ENCODE measurements at regions not wholly inside any gene's neighbourhood (a gene's known extent, or its start where the extent isn't known, plus 50 kb on each side); places are given as distances from the start of the nearest gene placed in this dataset.

DNA sequence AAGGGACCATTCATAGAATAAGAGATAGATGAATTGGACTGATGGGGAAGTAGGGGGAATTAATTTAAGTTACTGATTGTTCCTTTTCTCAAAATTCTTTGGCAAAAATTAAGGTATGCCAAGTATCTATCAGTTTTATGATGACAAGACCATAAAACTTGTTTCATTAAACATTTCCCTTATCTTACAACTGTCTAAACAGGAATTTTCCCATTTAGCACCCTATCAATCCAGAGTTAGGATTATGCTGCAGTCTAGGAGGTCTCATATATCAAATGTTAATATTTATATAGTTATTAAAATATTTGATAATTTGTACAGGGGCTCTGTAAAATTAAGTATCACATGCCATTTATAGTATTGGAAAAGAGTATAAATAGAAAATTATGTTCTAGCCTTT is 51.5 kb upstream of the ARID1B start:
- no peak for DNase-seq (ENCODE audit: low read depth in 2 of 2)

DNA sequence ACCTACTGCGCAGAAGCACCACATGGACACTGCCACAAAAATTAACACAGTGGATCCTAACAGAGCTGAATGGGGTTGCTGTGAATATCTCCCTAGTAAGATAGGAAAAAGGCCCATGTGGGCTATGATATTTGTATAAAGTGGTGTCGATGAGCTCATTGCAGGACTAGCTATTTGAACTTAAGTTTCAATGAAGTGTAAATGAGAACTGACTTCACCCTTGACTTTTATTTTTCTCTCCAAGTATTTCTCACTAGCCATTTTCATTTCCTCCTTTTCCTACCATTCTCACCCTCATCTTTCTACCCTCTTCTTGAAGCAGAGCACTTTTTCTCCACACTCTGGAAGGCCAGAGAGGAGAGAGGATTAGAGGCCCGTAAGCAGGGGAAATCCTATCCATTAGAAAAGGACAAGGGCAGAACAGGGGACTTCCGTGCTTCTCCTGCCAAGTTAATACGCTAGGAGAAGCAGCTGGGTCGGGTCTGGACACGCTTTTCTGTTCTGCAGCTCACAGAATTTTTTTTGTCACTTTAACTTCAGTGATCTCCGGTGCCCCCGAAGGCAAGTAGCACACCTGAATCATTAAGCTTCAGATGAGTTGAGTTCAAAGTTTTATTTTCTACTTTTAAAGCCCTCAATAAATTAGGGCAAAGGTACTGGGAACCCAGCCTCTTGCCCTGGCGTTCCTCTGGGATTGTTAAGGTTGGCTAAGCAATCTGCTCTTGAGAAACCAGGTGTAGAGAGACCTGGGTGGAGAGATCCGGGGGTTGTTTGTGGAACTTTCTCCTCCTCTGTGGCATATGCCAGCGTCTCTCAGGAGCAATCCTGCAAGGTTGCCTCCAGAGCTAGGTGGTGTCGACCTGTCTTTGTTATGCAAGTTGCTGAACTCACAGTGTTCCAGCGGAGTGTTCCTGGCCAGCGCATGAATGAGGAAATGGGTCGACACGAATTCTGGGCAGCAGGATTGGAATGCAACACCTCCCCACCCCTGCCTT is 56.2 kb upstream of the ARID1B start:
- DNase-seq (ENCODE audit: low read depth in 2 of 2) = no peak

DNA sequence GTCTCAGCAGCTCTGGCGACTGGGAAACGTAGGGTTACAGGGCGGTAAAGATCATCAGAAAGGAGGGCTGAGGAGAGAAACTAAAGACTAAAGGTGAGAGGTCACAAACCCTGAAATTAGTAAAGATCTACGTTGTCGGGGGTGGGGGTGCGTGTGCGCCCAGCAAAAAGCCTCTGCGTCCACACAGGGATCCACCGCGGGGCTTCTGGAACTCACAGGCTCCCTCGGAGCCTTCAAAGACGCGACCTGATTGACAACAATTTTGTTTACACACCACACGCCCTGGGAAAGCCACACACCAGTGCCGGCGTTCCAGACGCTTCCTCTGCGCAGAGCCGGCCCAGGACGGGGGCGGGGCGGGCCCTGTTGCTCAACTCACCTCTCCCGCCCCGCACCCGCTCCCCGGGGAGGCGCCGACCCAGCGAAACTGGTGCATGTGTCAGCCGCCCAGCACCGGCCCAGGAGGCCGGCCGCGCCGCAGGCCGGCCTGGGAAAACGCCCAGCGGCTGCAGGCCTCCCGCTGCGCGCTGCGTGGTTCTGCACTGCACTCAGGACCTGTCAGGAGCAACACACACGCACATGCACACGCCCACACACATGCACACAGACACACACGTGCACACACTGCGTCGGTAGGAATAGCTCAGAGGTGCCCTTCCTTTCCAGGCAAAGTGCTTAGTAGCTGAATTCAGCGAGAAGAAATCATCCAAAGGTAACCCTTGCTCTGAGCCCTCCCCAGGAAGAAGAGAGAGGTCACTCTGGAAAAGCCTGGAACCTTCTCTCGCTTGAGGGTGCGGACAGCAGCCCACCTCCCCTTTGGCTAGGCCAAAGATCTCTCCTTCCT is 57.2 kb upstream of the ARID1B start:
- DNase-seq (ENCODE audit: low read depth in 2 of 2) = peak; percentile 57 to 65

DNA sequence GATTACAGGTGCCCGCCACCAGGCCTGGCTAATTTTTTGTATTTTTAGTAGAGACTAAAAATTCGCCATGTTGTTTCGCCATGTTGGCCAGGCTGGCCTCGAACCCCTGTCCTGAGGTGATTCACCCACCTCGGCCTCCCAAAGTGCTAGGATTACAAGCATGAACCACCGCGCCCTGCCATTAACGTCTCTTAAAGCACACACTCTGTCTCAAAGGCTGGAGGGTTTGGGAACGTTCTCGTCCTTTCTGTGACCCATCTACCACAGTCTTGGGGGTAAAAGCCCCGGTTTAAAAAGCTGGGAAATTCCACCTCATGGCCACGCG is 57.8 kb upstream of the ARID1B start:
- no peak for DNase-seq (ENCODE audit: low read depth in 2 of 2)

DNA sequence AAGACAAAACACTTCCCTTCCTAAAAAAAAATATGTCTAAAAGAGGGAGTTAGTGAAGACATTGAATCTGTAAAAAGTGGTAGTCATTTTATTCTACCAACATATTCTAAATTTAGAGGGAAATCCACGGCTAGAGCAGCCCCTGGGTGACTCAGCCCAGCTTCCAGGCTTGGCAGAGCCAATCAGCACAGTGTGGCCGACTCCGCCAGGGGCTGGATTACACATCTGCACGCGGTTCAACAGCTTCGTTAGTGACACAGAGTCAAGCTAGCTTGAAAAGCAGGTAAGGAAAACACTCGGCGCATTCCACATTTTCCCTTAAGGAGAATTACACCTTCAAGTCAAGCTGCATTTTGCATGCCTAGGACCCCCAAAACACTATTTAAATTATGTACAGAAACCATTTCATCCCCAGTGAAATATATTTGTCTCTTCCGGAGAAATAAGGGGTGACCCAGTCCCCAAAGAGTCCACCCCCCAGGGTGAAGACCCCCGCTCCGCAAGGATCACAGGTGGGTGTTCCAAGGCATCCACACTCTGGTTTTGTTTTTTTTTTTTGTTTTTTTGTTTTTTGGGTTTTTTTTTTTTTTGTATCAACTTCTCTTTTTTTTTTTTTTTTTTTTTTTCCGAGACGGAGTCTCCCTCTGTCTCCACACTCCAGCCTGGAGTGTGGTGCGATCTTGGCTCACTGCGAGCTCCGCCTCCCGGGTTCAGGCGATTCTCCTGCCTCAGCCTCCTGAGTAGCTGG is 58.4 kb upstream of the ARID1B start:
- DNase-seq (ENCODE audit: low read depth in 2 of 2) = no peak

DNA sequence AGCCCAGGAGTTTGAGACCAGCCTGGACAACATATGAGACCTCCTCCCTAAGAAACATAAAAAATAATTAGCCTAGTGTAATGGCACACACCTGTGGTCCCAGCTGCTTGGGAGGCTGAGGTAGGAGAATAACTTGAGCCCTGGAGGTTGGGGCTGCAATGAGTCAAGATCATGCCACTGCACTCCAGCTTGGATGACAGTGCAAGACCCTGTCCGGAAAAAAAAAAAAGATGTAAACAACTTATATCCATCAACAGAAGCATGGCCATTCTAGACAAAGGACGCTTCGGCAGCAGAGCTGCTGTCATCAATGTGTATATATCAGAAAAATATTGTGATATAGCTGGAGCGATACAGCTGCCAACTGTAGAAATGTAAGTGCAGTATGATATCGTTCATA is 59.6 kb upstream of the ARID1B start:
- no peak for DNase-seq (ENCODE audit: low read depth in 2 of 2)

DNA sequence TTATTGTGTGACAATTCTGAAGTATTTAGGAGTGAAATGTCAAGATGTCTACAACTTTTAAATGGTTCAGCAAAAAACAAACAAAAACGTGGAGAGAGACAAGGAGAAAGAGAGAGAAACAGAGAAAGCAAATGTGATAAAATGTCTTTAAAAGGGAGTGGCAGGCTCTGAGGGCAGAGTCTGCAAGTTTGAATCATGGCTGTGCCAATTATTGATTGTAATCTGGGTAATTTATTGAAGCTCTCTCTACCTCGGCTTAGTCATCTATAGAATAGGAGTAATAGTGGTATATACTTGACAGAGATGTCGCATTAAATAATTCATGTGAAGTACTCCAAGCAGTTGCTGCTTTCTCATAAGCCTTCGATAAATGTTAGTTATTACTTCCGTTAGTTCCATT is 61.3 kb upstream of the ARID1B start:
- no peak for DNase-seq (ENCODE audit: low read depth in 2 of 2)

DNA sequence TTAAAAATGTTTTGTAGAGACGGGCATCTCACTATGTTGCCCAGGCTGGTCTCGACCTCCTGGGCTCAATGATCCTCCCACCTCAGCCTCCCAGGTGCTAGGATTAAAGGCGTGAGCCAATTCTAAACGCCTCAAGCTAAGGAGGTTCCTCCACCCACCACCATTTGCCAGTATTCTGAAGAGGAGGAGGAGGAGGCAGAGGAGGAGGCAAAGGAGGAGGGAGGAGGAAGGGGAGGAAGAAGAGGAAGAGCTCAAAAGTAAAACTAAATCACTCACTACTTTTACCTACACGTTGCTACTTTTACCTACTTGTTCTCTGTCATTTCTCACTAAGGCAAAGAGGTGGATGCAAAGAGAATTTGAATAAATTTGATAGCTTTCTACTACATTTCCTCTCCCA is 63.6 kb upstream of the ARID1B start:
- DNase-seq (ENCODE audit: low read depth in 2 of 2) = no peak

DNA sequence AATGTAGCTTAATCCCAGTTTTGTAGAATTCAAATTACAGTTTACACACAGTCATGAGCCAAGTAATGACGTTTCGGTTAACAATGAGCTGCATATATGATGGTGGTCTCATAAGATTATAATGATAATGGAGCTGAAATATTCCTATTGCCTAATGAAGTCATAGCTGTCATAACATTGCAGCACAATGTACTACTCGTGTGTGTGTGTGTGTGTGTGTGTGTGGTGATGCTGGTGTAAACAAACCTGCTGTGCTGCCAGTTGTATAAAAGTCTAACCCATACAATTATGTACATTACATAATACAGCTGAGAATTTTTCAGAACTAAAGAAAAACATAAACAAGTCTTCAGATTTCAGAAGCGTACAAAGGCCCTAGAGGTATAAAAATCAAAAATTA is 66.7 kb upstream of the ARID1B start:
- no peak for DNase-seq (ENCODE audit: low read depth in 2 of 2)

DNA sequence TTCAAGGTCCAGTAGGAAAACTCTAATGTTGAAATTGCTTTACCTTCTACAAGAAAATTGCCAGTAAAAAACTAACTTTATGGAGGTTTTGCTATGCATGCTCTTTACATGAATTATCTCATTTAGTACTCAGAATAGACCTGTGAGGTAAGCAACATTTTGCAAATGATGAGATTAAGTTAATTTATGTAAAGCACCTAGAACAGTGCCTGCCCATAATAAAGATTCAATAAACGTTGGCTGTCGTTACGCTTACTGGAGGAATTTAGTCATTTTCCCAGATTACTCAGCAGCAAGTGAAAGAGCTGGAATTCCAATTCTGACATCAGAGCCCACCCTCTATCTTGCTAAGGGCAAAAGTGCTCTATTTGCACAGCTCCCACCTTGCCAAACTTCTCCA is 69.4 kb upstream of the ARID1B start:
- DNase-seq (ENCODE audit: low read depth in 2 of 2) = no peak

DNA sequence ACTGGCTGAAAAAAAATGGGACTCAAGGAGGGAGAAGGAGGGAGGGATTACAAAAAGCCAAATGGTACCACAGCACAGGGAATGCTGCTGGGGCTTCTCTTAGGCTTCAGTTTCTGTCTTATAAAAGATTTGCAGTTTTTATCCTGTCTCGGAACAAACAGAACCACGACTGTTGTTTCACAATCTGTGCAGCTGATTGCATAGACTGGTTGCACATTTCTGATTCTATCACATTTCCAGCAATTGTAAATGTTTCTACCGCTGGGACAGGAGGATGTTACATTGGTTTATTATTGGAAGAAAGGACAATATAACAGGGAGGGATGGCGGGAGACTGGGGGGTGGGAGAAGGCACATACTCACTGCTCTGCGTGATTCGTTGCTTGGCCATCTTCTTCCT is 73.5 kb upstream of the ARID1B start:
- no peak for DNase-seq (ENCODE audit: low read depth in 2 of 2)

DNA sequence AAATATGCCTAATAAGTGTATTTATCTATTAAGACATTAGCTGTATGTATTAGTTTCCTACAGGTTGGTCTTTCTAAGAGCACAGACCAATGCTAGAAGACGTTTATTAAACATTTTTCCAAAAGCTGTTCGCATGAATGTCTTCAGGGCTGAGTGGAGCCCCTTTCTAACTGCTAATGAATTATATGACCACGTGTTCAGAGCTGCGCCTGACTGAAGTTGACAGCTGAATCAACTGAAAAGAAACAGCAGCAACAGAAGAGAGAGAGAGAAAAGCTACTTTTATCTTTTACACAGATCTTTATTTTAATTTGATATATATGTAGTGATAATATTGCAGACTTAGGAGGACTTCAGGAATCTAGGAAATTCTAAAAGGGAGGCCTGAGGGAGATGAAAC is 75.2 kb upstream of the ARID1B start:
- DNase-seq (ENCODE audit: low read depth in 2 of 2) = no peak

DNA sequence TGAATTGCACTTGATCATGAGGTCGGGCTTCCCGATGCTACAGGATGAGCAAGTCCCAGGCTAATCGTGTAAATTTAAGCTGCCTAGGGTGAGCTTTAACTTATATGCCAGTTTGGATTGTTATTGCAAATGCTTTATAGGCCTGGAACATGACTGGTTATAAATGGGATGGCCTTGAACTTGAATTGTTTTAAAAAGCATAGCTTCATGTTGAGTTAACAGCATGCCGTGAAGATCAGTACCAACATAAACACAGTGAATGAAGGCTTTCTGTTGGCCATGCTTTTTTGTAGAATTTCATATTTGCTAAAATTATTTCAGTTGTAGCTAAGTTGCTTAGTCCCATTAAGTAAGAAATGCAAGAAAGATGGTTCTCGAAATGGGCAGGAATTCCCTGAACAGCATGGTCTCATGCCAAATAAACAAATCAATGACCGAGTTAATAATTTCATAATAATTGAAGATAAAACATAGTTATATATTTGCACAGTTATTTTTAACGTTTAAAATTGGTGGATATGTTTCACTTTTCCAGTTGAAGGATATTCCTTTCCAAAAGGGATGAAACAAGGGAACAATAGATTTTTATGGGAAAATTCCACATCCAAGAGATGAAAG is 76.6 kb upstream of the ARID1B start:
- DNase-seq (ENCODE audit: low read depth in 2 of 2) = no peak

DNA sequence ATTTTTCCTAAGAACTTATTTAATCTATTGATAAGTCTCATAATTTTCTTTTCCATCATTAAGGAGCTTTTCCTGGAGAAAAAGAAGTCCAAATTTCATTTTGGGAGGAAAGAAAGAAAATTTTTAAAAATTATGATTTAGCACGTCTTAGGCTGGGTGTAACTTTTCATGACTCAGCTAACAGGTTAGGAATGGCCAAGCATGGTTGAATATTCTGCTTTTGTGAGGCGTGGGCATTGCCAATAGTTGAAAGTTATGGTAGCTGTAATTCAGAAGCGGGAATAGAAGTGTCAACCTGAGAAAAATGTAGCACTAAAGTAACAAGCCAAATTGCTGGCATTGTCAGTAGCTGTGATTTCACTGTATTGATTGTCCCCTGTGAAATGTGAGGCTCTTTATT is 77.2 kb upstream of the ARID1B start:
- no peak for DNase-seq (ENCODE audit: low read depth in 2 of 2)

DNA sequence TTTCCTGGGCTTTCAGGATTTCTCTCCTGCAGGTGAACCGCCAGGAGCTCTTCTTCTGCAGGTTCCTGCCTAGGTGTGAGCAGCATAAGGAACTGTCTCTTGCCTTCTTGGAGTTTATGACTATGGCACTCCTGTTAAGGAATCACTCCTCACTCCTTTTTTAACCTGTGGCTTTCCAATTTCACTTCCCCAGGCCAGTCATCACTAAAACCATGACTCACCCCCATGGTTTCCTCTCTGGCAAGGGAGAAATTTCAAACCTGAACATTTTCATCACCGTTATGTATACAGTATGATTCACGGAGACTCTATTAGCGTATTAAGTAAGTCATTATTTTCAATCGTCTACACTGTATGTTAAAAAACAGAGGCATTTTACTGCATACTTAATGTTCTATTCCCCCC is 78.2 kb upstream of the ARID1B start:
- DNase-seq (ENCODE audit: low read depth in 2 of 2) = no peak

DNA sequence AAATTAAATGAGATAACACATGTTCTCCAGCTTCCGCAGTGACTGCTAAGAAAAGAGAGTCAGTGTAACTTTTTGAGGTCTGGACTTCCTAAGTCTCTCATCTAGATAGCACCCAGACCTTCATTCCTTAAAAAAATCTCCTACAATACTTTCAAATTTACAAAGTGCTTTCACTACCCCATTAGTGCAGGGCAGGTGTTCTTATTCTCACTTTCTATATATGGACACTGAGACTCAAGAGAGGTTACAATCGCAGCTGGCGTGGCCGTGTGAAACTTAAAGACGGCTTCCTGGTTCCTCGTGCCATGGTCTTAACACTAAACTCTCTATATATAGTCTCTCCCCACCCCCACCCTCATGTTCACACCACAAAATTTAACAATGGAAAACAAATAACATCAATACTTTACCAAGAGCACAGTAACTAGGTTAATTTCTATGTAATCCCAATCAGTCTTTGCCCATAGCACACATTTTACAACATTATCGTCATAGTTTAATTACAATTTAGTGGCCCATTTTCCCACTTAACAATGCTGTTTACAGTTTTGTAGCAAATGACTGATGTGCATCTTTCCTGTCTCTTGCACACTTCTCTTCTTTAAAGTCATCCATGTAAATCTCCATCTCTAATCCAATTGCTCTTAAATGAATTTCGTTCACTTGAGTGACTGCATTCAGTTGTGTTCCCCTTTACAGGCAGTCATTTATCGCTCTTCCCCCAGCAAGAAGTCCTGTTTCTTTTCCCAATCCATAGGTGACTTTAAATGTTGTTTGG is 78.8 kb upstream of the ARID1B start:
- no peak for DNase-seq (ENCODE audit: low read depth in 2 of 2)

DNA sequence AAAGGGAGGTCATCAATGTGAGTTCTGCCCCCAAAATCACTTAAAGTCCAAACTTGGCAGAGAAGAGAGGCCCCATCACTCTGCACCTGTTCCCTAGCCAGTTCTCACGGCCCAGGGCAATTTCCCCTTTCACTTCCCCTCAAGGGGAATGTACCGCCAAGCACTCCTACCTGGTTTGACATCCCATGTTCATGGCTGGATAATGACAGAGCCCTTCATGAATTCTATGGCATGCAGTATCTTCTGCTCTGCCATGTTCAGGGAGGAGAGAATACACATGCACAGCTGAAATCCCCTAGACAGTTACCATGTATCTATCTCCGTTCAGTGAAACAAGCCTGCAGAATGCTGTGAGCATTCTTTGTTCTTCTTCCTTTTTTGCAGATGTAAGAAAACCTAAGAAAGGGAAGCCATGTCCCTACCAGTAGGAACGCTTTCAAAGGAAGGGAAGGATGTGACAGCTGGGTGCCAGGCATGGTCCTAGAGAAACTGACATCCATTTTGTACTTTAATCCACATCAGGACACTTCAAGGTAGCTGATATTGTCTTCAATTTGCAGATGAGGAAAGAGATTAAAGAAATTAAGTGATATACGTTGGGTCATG is 79.8 kb upstream of the ARID1B start:
- no peak for DNase-seq (ENCODE audit: low read depth in 2 of 2)

DNA sequence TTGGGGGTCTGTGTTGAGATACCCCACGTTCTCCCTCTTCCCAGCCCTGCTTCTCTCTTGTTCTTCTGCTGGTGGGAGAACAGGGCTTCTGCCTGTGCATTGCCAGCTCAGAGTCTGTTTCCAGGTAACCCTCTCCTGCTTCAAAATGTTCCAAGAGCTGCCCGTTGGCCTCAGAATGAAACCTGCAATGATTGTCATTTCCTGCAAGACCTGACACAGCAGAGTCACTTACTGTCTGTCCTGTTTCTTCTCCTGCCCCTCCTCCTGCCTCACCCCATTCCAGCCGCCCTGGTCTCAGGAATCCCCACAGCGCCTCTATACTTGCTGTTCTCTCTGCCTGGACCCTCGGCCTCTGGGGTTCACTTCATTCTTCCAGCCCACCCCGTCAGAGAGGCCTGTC is 81.4 kb upstream of the ARID1B start:
- DNase-seq (ENCODE audit: low read depth in 2 of 2) = no peak

DNA sequence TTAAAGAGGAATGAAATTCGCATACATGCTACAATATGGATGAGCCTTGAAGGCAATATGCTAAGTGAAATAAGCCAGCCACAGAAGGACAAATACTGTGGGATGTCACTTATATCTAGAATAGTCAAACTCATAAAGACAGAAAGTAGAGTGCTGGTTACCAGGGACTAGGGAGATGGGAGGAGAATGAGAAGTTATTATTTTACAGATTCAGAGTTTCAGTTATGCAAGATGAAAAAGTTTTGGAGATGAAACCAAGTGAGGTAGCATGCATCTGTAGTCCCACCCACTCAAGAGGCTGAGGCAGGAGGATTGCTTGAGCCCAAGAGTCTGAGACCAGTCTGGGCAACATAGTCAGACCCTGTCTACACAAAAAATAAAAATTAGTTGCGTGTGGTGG is 82.5 kb upstream of the ARID1B start:
- no peak for DNase-seq (ENCODE audit: low read depth in 2 of 2)

DNA sequence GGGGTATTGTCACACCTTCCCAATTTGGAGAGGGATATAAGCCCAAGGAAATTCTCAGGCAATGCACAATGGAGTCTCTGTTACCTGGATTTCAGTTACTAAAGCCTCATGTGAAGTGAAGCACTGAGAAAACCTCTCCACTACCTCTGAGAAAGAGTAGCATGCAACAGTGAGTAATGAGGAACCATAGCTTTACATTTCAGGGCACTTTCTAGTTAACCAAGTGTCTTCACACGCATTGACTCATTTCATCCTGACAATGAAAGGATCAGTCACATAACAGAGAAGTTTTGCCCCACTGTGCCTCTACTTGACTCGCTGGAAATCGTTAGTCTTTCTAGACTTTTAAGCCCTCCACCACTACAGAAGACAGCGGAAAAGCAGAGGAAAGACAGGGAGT is 86.2 kb upstream of the ARID1B start:
- DNase-seq (ENCODE audit: low read depth in 2 of 2) = no peak

DNA sequence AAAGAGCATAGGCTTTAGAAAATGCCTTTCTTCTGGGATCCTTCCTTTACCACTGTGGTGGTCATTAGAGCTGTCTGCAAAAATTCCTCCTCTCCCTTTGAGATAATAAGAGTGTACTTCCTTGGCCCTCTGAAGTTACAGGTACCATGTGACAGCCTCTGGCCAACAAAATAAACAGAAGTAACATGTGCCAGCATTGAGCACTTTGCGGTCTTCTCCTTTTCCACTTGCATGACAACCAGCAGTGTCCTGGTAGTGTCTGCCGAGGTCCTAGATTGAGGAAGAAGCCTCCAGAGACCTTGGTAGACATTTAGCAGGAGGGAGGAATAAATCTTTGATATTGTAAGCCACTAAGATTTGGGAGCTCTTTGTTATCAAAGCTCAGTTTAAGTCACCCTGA is 87.5 kb upstream of the ARID1B start:
- DNase-seq (ENCODE audit: low read depth in 2 of 2) = no peak
